Stimulated activated CD8-positive, alpha-beta memory T cell treated with anti-CD3 and anti-CD28 coated beads, Interleukin-15, amount 100 ng/mL, for 4 hours (primary cell): ENCODE measurements at regions not wholly inside any gene's neighbourhood (a gene's known extent, or its start where the extent isn't known, plus 50 kb on each side); places are given as distances from the start of the nearest gene placed in this dataset.
"Not testable (repeated sequence)": the region's sequence is repeated elsewhere in the genome, so short reads cannot be mapped to it uniquely, and the experiment has no call there.

ENCODE experiments used
- DNase-seq, 2 donors: peaks; one replicate each; pipeline ENCODE4 v3.0.0-alpha.2; 2020; ENCODE audit warnings: low read depth in 2 of 2

GRCh38 chr3:30467596-30468238 is 138.7 kb upstream of the TGFBR2 start:
- DNase-seq, result no peak

GRCh38 chr3:30469133-30469532 is 137.3 kb upstream of the TGFBR2 start:
- DNase-seq, result no peak

GRCh38 chr3:30470496-30470895 is 135.9 kb upstream of the TGFBR2 start:
- DNase-seq, result no peak

- no peak for DNase-seq
Observed at GRCh38 chr3:30471066-30471465, 135.3 kb upstream of the TGFBR2 start.

GRCh38 chr3:30471796-30472489 is 134.5 kb upstream of the TGFBR2 start:
- no peak for DNase-seq

- DNase-seq, result no peak
Observed at GRCh38 chr3:30473374-30474051, 132.9 kb upstream of the TGFBR2 start.

- DNase-seq, result no peak
Observed at GRCh38 chr3:30474371-30474770, 132.0 kb upstream of the TGFBR2 start.

- DNase-seq, result no peak
Observed at GRCh38 chr3:30475038-30475808, 131.2 kb upstream of the TGFBR2 start.

- no peak for DNase-seq
Observed at GRCh38 chr3:30475809-30476178, 130.6 kb upstream of the TGFBR2 start.

- no peak for DNase-seq
Observed at GRCh38 chr3:30476368-30477084, 129.9 kb upstream of the TGFBR2 start.

GRCh38 chr3:30477149-30477921 is 129.1 kb upstream of the TGFBR2 start:
- DNase-seq, result no peak

- DNase-seq, result not testable (repeated sequence)
Observed at GRCh38 chr3:30479737-30480136, 126.7 kb upstream of the TGFBR2 start.

GRCh38 chr3:30480156-30480555 is 126.2 kb upstream of the TGFBR2 start:
- DNase-seq, result not testable (repeated sequence)

- no peak for DNase-seq
Observed at GRCh38 chr3:30480587-30480986, 125.8 kb upstream of the TGFBR2 start.

GRCh38 chr3:30481241-30481640 is 125.2 kb upstream of the TGFBR2 start:
- DNase-seq, result no peak

- DNase-seq, result not testable (repeated sequence)
Observed at GRCh38 chr3:30484229-30484628, 122.2 kb upstream of the TGFBR2 start.

GRCh38 chr3:30486368-30486767 is 120.0 kb upstream of the TGFBR2 start:
- DNase-seq, result no peak

GRCh38 chr3:30488070-30488756 is 118.2 kb upstream of the TGFBR2 start:
- DNase-seq, result no peak

- no peak for DNase-seq
Observed at GRCh38 chr3:30492322-30493192, 113.8 kb upstream of the TGFBR2 start.
